Mesenchymal stem cell (in vitro differentiated cells and primary cell): ENCODE measurements at regions not wholly inside any gene's neighbourhood (a gene's known extent, or its start where the extent isn't known, plus 50 kb on each side); places are given as distances from the start of the nearest gene placed in this dataset.

ENCODE experiments used
- DNase-seq: peaks from one replicate; pipeline ENCODE4 v3.0.0-alpha.2; 2013
- H2AFZ ChIP-seq: one replicate; pipeline ENCODE4 v1.6.1; 2013; ENCODE audit warnings: low read depth, mild to moderate bottlenecking, control low read depth, inconsistent platforms, low read length, moderate library complexity
- H2AK5ac ChIP-seq: 2 replicates; pipeline ENCODE4 v1.6.1; 2013; ENCODE audit warnings: low read length, moderate library complexity, mild to moderate bottlenecking, inconsistent platforms; ENCODE audit not compliant: severe bottlenecking
- H2BK120ac ChIP-seq: one replicate; pipeline ENCODE4 v1.6.1; 2013; ENCODE audit warnings: low read depth, mild to moderate bottlenecking, inconsistent platforms, low read length, moderate library complexity
- H2BK12ac ChIP-seq, 2 experiments: one replicate each; pipeline ENCODE4 v1.6.1; 2013; ENCODE audit warnings: inconsistent platforms in 2 of 2, low read length in 2 of 2, mild to moderate bottlenecking in 2 of 2, moderate library complexity in 2 of 2, control low read depth in 1 of 2
- H2BK15ac ChIP-seq: one replicate; pipeline ENCODE4 v1.6.1; 2013; ENCODE audit warnings: mild to moderate bottlenecking, low read depth, inconsistent platforms; ENCODE audit not compliant: poor library complexity, severe bottlenecking
- H2BK5ac ChIP-seq: 2 replicates; pipeline ENCODE4 v1.6.1; 2013; ENCODE audit warnings: low read depth, mild to moderate bottlenecking, low read length, control low read depth, inconsistent platforms; ENCODE audit not compliant: poor library complexity, severe bottlenecking
- H3K14ac ChIP-seq, 2 experiments: one replicate each; pipeline ENCODE4 v1.6.1; 2013; ENCODE audit warnings: inconsistent platforms in 2 of 2, low read length in 2 of 2, control low read depth in 1 of 2, mild to moderate bottlenecking in 1 of 2, moderate library complexity in 1 of 2
- H3K18ac ChIP-seq, 2 experiments: one replicate each; pipeline ENCODE4 v1.6.1; 2013; ENCODE audit warnings: inconsistent platforms in 2 of 2, low read length in 2 of 2, control low read depth in 1 of 2, low read depth in 1 of 2, mild to moderate bottlenecking in 1 of 2
- H3K23ac ChIP-seq, 2 experiments: one replicate each; pipeline ENCODE4 v1.6.1; 2013; ENCODE audit warnings: inconsistent platforms in 2 of 2, low read length in 2 of 2, mild to moderate bottlenecking in 2 of 2, moderate library complexity in 2 of 2, control low read depth in 1 of 2
- H3K27ac ChIP-seq: 2 replicates; pipeline ENCODE4 v1.5.1; 2013; ENCODE audit warnings: mild to moderate bottlenecking, moderate library complexity, low read length, control low read depth, inconsistent platforms; ENCODE audit not compliant: poor library complexity, severe bottlenecking
- H3K27me3 ChIP-seq, 2 experiments: 2 replicates each; pipeline versions ENCODE4 v1.6.1 to v1.7.0; 2013; ENCODE audit warnings: low read length in 2 of 2, mild to moderate bottlenecking in 2 of 2, moderate library complexity in 2 of 2, control low read depth in 1 of 2, inconsistent platforms in 1 of 2; ENCODE audit not compliant: control insufficient read depth in 1 of 2, insufficient read depth in 1 of 2
- H3K36me3 ChIP-seq, 2 experiments: 2 replicates each; pipeline versions ENCODE4 v1.6.1 to v1.7.0; 2013; ENCODE audit warnings: low read length in 2 of 2, control low read depth in 1 of 2, inconsistent platforms in 1 of 2, low read depth in 1 of 2, mild to moderate bottlenecking in 1 of 2; ENCODE audit not compliant: insufficient read depth in 2 of 2, control insufficient read depth in 1 of 2
- H3K4ac ChIP-seq, 2 experiments: one replicate each; pipeline ENCODE4 v1.6.1; 2013; ENCODE audit warnings: inconsistent platforms in 2 of 2, low read length in 2 of 2, mild to moderate bottlenecking in 2 of 2, moderate library complexity in 2 of 2, control low read depth in 1 of 2, low read depth in 1 of 2
- H3K4me1 ChIP-seq: 2 replicates; pipeline ENCODE4 v1.6.1; 2013; ENCODE audit warnings: low read depth, low read length, control low read depth; ENCODE audit not compliant: control insufficient read depth, insufficient read depth
- H3K4me2 ChIP-seq: 2 replicates; pipeline ENCODE4 v1.6.1; 2013; ENCODE audit warnings: low read length, mild to moderate bottlenecking, inconsistent platforms; ENCODE audit not compliant: poor library complexity, severe bottlenecking
- H3K4me3 ChIP-seq, 2 experiments: 2 replicates each; pipeline versions ENCODE4 v1.5.1 to v1.7.0; 2013; ENCODE audit warnings: low read length in 2 of 2, mild to moderate bottlenecking in 2 of 2, control low read depth in 1 of 2, low read depth in 1 of 2; ENCODE audit not compliant: insufficient read depth in 1 of 2
- H3K79me1 ChIP-seq: replicated peaks from 2 replicates; pipeline ENCODE4 v1.6.1; 2013; ENCODE audit warnings: mild to moderate bottlenecking, control low read depth, low read length, inconsistent platforms; ENCODE audit not compliant: poor library complexity, severe bottlenecking
- H3K9ac ChIP-seq: 2 replicates; pipeline ENCODE4 v1.7.0; 2013; ENCODE audit warnings: mild to moderate bottlenecking, low read length, moderate library complexity
- H3K9me3 ChIP-seq: 2 replicates; pipeline ENCODE4 v1.7.0; 2013; ENCODE audit warnings: mild to moderate bottlenecking, low read length; ENCODE audit not compliant: control insufficient read depth
- H4K8ac ChIP-seq: one replicate; pipeline ENCODE4 v1.6.1; 2013; ENCODE audit warnings: inconsistent platforms, mild to moderate bottlenecking, low read length, moderate library complexity
- H4K91ac ChIP-seq: one replicate; pipeline ENCODE4 v1.6.1; 2013; ENCODE audit warnings: mild to moderate bottlenecking, low read length, inconsistent platforms
- WGBS: methylation state at CpG from one replicate; pipeline ENCODE4 v1.1.7; 2013; ENCODE audit warnings: mixed read lengths; 5-methylcytosine and 5-hydroxymethylcytosine counted together

GRCh38 chr9:109549386-109549785 is 51.3 kb upstream of the PTPN3 start:
- H2AK5ac ChIP-seq: no peak overlapping the region
- no peak overlapping the region for H3K23ac ChIP-seq
- no peak overlapping the region for H3K4me2 ChIP-seq
- no peak overlapping the region for H3K14ac ChIP-seq
- WGBS: 57% methylated on average over 1 of the region's 1 CpG
- no peaks in the 10 kb centered on the region for H3K36me3 ChIP-seq
- H2BK120ac ChIP-seq: no peak overlapping the region
- no peak overlapping the region for H4K8ac ChIP-seq
- peak; percentile 3 for DNase-seq
- H3K18ac ChIP-seq: no peak overlapping the region
- no peak overlapping the region for H2BK15ac ChIP-seq
- no peak overlapping the region for H3K27ac ChIP-seq
- no peak overlapping the region for H4K91ac ChIP-seq
- no peak overlapping the region for H2BK5ac ChIP-seq
- no peak overlapping the region for H3K4me3 ChIP-seq
- H3K27me3 ChIP-seq: peaks cover 7 to 24% of the 10 kb centered on the region in 2 experiments
- no peaks in the 10 kb centered on the region for H3K79me1 ChIP-seq
- H3K9ac ChIP-seq: no peak overlapping the region
- no peak overlapping the region for H2BK12ac ChIP-seq
- peaks cover 28% of the 10 kb centered on the region for H3K9me3 ChIP-seq
- H2AFZ ChIP-seq: no peak overlapping the region
- no peaks in the 10 kb centered on the region for H3K4me1 ChIP-seq
- no peak overlapping the region for H3K4ac ChIP-seq

GRCh38 chr9:109551651-109552050 is 53.5 kb upstream of the PTPN3 start:
- Histone ChIP-seq H2BK15ac (no peak overlapping the region), H2BK120ac (no peak overlapping the region)

GRCh38 chr9:109555215-109555614 is 57.1 kb upstream of the PTPN3 start:
- Histone ChIP-seq H2BK5ac (no peak overlapping the region), H3K4me3 (no peak overlapping the region), H3K27me3 (peaks cover 2 to 48% of the 10 kb centered on the region in 2 experiments), H4K8ac (no peak overlapping the region), H3K23ac (no peak overlapping the region), H3K9ac (no peak overlapping the region), H3K27ac (no peak overlapping the region), H3K9me3 (no peaks in the 10 kb centered on the region), H4K91ac (no peak overlapping the region), H3K79me1 (no peaks in the 10 kb centered on the region), H2BK15ac (no peak overlapping the region), H3K36me3 (no peaks in the 10 kb centered on the region), H3K4me1 (no peaks in the 10 kb centered on the region), H3K4ac (no peak overlapping the region), H2BK120ac (no peak overlapping the region), H3K14ac (no peak overlapping the region), H2AK5ac (no peak overlapping the region), H2BK12ac (no peak overlapping the region), H3K18ac (no peak overlapping the region), H2AFZ (no peak overlapping the region), H3K4me2 (no peak overlapping the region)
- 89% methylated on average over 3 of the region's 4 CpGs for WGBS
- DNase-seq: no peak

More at GRCh38 chr9:109551651-109552050, 53.5 kb upstream of the PTPN3 start:
- Histone ChIP-seq H2AFZ (no peak overlapping the region), H3K4me3 (no peak overlapping the region), H4K8ac (no peak overlapping the region), H3K36me3 (no peaks in the 10 kb centered on the region), H2AK5ac (no peak overlapping the region), H3K27ac (no peak overlapping the region), H3K23ac (no peak overlapping the region), H3K79me1 (no peaks in the 10 kb centered on the region), H3K4me2 (no peak overlapping the region), H2BK12ac (no peak overlapping the region), H3K18ac (no peak overlapping the region), H3K4ac (no peak overlapping the region), H3K9ac (no peak overlapping the region), H3K4me1 (no peaks in the 10 kb centered on the region), H3K14ac (no peak overlapping the region), H4K91ac (no peak overlapping the region), H3K27me3 (peaks cover 7 to 29% of the 10 kb centered on the region in 2 experiments), H3K9me3 (peaks cover 17% of the 10 kb centered on the region), H2BK5ac (no peak overlapping the region)
- no peak for DNase-seq

- 28% methylated on average over 4 of the region's 4 CpGs for WGBS
- no peaks in the 10 kb centered on the region for H3K36me3 ChIP-seq
- no peaks in the 10 kb centered on the region for H3K79me1 ChIP-seq
- no peaks in the 10 kb centered on the region for H3K9me3 ChIP-seq
- no peak overlapping the region for H3K4ac ChIP-seq
- H2AK5ac ChIP-seq: no peak overlapping the region
- no peak overlapping the region for H2BK12ac ChIP-seq
- H2BK15ac ChIP-seq: no peak overlapping the region
- H3K4me3 ChIP-seq: no peak overlapping the region
- no peak overlapping the region for H2BK120ac ChIP-seq
- no peak overlapping the region for H3K9ac ChIP-seq
- no peaks in the 10 kb centered on the region for H3K4me1 ChIP-seq
- no peak overlapping the region for H2BK5ac ChIP-seq
- H3K27me3 ChIP-seq: peaks cover 6 to 54% of the 10 kb centered on the region in 2 experiments
- no peak overlapping the region for H4K91ac ChIP-seq
- no peak overlapping the region for H3K4me2 ChIP-seq
- no peak overlapping the region for H3K18ac ChIP-seq
- no peak overlapping the region for H2AFZ ChIP-seq
- DNase-seq: no peak
- H3K14ac ChIP-seq: no peak overlapping the region
- H3K23ac ChIP-seq: no peak overlapping the region
- H4K8ac ChIP-seq: no peak overlapping the region
- no peak overlapping the region for H3K27ac ChIP-seq
Measured at GRCh38 chr9:109556061-109556460, 58.0 kb upstream of the PTPN3 start.
